HG02884 (cell line): ENCODE measurements at regions not wholly inside any gene's neighbourhood (a gene's known extent, or its start where the extent isn't known, plus 50 kb on each side); places are given as distances from the start of the nearest gene placed in this dataset.

Experiments
- ATAC-seq: cut with Tn5 transposase; IDR thresholded peaks from one replicate; pipeline ENCODE4 v1.9.1; 2021; ENCODE audit warnings: mild to moderate bottlenecking, moderate library complexity; ENCODE audit not compliant: unreplicated experiment

DNA sequence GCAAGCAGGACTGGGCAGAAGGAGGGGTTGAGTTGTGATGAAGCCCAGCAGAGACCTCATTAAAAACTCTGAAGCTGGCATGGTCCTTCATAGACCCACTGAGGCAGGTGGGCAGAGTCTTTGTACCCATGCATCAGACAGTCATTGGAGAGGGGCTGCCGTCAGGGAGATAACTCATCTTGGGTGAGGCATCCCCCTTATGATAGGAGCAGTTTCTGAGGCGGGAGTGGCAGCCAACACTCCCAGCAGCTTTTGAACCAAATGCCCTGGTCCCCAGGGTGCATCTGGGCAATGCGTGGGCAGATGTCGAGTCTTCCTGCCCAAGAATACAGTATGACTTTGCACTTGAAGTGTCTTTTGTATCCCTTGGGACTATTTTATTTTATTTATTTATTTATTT, 68.1 kb downstream of the HTR5A start:
- ATAC-seq: no peak

DNA sequence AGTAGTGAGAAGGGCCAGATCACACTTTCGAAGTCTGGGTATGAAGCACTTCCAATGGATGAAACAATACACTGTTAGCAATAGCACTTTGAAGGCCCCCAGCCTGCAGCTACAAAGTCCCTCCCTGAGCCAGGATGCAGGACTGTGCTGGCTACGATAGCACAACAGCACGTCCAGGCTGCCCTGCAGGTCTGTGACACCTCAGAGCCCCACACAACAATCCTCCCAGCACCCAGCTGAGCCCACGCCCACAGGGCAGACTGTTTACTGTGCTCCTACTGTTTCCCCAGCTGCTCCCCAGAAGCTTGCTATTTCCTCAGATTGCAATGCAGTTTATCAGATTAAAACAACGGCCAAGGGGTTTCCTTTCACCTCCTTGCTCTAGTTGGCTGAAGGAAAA, 71.4 kb downstream of the HTR5A start:
- no peak for ATAC-seq

DNA sequence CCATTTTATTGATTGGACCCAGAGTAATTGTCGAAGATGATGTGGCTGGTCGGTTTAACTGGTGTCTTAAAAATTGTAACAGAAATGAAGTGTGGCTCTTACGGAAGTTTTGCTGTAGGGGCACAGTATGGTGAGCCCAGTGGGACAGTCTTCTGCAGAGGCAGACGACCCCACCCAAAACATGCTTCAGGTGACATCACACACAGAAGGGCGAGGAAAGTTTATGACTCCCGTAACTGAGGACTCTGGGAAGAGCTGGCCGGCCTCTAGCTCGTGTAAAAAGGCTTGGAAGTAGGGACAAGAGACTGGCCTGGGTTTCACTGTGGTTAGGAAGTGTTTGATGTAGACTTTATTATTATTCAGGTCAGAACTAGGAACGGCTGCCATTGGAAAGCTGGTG, 73.3 kb downstream of the HTR5A start:
- no peak for ATAC-seq

DNA sequence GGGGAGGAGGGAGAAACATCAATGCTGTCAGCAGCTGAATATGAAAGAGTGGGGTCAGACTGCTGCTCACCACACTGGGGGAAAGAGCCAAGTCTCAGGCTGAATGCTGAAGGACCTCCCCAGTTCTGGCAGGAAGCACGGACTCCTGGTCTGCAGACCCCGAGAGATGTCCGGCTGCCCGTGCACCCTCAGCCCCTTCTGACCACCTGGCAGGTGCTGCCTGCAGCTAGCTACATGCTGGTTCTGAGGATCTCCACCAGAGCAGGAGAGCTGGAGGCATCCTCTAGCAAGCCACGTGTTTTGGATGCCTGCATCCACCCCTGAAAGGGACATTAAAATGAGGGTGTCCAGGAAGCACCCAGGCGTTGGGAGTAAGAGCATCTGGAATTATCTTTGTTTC, 74.2 kb downstream of the HTR5A start:
- ATAC-seq: no peak

DNA sequence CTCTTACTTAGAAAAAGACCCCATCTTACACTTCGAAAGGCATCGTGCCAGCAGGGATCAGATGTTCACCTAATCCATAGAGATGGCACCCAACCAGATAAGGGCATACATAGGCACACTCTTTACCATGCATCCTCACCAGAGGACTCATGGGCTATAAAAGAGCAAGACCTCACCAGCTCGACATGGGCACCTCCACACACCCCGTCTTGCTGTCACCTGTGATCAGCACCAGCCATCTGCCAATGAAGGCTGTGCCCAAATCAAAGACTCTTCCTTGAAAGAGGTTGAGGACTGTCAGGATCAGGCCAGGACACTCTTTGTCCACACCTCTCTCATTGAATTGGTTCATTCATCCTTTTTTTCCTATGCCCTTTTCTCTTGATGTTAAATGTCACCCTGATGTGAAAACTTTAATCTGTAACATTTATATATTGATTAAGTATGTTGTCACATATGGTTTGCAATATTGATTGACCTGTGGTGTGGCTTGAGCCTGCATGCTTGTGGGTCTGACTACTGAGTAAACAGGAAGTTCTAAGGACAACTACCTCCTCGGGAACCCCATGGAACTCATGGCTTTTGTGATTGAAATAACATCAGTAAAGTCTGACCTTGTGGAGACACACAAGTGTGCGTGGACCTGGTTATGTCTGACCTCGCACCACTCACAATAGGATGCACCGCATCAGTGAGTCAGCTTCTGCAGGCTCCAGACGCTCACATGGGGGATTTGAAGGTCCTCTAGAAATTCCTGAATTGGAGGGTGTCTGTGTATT, 75.5 kb downstream of the HTR5A start:
- ATAC-seq: no peak

DNA sequence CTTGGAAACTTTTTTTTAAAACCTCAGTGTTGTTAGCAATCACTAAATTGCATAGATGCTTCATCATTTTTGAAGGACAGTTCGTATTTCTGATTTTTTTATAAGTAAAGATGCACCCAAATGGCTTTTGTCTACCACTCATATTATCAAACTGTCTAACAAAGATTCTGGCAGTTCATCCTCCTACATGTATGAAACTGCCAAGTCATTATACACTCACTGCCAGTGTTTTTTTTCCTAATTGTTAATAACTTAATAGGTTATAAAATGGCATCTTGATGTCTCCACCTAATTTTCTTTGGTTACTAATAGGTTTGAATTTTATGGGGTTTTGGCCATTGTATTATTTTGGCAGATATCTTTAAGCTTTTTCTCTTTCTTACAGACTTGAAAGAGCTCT, 77.0 kb downstream of the HTR5A start:
- ATAC-seq: no peak

DNA sequence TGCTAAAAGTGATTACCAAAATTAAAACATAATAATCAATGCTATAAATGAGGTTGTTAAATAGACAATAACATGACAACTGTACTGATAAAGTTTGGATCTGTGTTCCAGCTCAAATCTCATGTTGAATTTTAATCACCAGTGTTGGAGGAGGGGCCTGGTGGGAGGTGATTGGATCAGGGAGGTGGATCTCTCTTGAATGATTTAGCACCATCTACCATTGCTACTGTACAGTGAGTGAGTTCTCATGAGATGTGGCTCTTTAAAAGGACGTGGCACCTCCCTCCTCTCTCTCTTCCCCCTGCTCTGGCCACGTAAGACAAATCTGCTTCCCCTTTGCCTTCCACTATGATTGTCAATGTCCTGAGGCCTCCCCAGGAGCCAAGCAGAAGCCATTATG, 77.5 kb downstream of the HTR5A start:
- no peak for ATAC-seq

DNA sequence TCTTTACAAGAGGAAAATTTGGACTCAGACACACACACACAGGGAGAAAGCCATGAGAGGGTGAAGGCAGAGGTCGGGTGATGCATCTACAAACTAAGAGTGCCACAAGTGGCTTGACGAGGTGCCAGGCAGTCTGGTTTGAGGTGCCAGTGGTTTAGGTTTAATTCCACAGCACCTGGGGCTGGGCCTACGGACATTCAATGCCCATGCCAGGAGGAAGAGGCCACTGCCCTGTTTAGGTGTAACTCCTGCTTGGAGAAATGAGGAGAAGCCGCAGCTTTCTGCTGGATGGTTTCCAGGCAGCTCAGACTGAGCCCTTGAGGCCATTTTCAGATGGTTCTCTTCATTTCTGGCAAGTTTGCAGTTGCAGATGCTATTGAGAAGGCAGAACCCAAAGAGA, 83.6 kb downstream of the HTR5A start:
- no peak for ATAC-seq

DNA sequence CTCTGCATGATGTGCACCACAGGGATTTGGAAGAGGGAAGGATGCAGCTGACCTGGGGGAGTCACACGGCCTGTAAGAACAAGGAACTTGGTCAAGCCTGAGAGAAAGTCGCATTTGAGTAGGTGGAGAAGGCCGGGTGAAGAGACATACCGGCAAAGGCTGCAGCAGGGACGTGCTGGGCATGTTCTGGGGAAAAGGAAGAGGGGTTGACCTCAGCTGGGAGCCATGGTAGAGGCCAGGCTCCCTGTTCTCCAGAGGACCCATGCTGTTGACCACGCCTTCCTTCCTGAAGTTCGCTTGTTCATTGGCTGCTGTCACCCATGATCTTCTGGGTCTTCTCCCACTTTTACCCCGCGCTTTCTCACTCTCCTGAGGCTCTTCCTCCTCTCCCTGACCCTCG, 84.5 kb downstream of the HTR5A start:
- ATAC-seq: no peak

DNA sequence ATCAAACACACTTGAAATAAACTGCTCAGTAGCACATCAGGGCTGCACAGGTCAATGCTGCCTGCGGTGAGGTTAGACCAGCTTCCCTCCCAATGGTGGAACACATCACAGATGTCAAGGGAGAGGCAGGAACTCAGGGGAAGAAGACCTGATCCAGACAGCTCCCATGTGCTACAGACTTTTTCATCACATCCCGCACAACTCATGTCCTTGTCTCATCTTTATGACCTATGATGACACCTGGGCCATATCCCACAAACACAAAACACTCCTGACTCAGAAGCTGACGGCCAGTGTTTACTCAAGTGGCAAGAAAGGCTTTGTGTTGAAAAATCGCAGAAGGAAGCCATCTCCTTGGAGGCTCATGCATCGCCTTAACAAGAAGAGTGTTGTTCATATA, 91.6 kb downstream of the HTR5A start:
- ATAC-seq: no peak

DNA sequence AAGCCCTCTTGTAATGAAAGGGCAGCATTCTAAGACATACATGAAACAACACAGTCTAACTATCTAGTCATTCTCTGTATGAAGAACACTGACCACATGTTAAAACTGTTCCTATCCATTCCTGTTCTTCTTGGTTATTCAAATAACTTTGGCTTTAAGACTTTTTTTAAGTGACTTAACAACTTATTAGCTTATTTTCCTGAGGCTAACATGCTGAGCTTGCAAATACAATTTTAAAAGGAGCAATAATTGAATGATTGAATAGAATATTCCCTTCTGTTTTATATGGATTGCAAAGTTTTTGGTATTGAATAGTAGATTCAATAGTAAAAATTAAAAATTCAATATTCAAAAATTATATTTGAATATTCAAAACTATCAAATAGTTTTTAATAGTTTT, 92.3 kb downstream of the HTR5A start:
- no peak for ATAC-seq

DNA sequence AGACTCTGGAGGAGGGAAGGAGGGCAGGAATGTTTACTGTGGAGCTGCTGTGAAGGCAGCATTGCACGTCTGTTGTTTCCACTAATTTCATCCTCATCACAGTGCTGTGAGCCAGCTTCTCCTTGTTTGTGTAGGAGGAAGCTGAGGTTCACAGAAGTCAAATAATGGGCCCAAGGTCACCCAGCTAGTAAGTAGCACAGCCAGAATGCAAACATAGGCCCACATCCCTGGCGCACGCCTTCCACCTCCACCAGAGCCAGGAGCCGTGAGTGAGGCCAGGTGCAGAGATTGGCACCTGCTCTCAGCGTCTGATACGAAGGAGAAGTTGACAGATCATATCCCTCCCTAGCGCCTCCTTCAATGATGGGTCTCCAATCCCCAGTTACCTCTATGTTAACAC, 93.6 kb downstream of the HTR5A start:
- ATAC-seq: no peak

DNA sequence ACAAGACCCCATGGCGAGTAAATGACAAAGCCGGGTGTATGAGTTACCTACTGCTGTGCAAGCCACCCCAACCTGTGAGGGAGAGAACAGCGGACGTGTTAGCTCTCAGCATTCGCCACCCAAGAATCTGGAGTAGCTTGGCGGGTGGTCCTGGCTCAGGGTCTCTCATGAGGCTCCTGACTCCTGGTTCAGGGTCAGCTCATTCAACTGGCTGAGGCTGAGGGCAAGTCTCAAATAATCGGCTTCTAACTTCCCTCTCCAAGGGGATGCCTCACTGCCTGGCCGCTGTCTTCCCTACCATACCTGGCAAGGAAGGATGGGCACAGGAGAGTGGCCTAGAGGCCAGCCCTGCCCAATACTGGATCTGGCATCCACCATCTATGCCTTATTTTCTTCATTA, 94.2 kb downstream of the HTR5A start:
- ATAC-seq: no peak

DNA sequence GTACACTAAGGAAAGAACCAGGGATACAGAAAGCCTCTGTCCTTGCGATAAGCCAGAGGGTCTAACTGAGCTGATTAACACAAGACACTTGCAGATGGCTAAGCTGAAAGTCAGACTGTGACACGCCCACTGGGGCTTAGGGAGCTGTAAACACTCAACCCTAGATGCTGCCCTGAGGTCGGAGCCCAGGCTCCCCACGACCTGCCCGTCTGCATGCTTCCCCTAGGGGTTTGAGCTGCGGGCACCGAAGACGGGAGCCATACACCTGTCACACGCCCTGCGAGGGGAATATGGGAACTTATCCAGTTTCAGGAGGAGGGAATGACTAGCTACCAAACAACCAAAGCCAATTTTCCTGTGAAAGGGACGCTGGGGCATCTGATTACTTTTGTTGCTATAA, 96.0 kb downstream of the HTR5A start:
- ATAC-seq: no peak

DNA sequence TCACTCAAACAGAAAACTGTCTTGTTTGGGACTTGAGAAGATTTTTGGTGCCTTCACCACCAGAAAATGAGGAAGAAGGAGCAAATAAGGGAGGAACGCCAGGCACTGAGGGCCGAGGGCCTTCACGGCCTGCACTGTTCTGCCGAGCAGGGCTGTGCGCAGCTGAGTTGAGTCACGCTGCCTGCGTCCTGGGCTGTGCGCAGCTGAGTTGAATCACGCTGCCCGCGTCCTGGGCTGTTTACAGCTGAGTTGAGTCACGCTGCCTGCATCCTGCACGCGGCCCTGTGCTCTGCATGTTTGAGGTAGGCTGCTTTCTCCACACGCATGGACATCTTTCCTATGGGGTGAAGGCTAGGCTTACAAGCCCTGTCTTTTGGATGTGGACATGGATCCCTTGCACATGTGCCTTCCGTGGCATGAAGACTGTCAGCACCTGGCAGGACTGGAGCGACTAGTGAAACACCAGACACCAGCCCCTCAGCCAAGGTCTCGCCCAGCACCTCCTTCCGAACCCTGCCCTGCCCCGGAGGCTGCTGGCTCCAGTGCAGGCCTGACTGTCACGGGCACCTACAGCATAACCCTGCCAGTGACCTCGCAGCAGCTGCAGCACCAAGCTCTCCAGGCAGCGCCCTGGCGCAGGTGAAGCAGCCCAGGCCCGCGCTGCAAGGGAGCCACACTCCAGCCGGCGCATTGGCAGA, 96.7 kb downstream of the HTR5A start:
- ATAC-seq: peak; percentile 54

DNA sequence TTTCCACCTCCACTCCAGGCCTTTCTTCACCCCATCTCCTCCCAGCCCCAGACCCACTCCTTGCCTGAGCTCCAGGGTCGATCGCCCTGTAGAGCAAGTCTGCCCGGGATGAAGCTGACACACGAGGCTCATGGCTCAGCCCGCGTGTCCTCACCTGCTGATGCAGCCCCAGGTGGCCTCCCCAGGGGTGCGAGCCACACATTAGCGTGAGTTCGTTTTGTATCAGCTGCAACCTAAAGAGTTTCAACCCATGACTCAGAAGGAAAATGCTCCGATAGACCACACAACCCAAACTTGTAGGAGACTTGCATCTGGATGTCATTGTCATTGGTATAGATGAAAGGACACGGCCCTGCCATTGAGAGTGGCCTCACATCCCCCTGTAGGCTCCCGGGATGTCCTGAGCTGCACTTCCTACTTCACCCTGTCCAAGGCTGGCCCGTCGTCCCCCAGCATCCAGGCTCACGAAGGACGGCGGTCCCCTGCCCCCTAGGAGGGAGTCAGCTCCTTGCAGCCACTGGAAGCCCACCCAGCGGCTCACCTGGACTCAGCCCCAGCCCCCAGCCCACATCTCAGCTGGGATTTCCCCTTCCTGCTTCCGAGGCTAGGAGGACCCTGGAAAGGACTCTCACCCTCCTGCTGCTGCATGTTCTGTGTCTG, 97.7 kb downstream of the HTR5A start:
- no peak for ATAC-seq

DNA sequence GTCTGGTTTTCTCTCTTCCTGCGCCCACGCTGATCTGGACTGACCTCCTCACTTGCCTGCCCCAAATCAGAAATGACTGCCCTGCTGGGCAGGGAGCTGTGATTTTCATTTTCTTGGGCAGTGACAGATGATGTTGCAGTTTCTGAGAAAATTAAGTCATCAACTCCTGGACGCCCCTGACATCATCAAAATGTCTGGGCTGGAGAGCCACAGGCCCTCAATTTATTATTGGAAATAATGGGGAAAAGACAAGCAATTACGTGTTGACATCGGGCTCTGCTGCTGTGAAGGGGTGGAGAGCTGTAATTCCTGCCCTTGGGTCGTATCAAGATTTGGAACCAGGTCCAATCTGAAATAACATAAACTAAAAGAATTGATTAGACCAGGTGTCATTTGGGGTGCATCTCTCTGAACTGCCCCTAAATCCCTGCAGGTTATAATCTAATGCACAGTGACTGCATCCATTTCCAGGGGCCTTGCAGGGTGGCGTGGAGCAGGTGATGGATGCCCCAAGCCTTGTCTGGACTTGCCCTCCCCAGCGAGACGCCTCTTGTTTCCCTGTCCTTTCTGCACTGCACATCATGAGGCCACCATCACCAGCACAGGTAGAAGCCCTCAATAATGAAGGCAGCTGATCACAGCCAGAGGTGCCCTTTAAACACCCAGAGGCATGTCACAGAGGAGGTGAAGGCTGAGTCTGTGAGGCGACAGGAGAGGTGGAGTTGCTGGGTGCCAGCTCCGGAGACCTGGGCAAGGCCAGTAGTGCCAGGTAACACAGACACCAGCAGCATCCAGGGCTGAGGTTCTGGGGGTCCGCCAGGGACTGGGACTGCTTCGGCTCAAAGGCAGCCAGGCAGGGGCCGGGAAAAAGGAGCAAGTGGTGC, 98.7 kb downstream of the HTR5A start:
- no peak for ATAC-seq

DNA sequence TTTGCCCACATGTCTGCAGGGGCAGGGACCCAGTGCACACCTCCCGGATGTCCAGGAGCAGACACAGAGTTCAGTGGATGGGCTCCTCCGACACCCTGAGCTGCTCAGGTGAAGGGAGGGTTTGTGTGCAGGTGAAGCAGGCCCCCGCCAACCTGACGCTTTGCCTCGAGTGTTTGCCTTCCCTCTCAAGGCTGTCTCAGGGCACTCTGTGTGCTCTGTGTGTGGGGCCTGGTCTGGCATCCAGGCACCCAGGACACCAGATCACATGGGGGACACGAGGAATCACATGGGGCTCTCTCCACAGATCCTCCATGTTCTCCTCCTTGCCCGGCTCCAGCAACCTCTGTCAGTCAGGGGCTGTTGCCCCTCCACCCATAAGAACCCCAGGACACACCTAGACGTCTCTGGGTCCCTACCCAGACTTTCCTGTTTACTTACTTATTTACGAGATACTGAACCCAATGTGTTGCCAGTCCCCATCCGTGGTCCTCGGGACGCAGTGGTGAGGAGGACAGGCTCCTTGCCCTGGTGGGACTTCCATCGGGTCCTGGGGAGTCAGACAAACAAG, 99.5 kb downstream of the HTR5A start:
- ATAC-seq: no peak

DNA sequence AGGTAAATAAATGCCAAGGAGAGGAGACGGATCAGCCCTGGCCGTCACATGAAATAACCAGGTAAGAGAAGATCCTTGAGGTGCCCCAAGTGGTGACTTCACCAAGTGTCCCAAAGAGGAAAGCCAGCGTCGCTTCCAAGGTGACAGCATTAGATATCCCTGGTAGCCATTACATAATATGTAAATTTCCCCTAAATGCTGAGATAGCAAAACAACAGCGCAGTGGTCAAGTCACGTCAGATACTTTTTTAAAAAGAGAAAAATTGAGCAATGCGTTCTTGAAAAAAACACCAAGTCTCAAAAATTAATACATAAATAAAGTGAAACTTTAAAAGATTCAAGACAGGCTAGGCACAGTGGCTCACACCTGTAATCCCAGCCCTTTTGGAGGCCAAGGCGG, 100.2 kb downstream of the HTR5A start:
- ATAC-seq: no peak

DNA sequence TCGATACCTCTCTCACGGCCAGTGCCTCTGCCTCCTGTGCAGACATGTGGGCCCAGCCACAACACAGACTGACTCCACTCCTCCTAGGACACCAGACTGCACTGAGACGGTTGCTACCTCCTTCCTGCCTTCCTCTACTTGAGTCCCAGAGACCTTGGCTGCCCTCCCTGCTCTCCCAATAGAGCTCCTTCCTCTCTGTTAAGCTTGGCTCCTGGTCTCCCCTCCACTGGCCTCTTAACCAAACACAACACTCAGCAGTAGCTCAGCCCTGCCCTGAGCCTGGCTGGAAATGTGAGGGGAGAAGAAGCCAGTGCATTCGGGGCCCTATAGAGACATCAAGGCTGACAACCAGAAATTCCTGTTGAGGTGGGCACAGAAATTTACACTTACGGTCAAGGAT, 102.0 kb downstream of the HTR5A start:
- no peak for ATAC-seq

DNA sequence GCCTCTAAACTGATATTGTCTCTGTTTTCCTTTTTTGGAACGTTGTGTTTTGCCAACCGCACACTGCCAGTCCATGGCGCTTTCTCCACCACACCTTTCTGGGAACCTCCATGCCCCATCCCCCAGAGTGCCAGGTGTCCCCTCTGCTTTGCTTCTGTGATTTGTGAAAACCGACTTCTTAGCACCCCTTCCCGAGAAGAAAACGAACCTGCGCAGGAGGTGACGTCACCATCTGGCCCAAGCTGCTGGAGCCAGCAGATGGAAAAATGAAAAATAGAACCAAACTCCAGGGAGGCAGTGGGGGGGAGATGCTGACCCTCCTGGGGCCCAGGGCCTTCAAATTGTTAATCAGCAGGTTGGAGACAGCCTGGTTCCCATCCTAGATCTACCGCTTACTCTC, 103.8 kb downstream of the HTR5A start:
- ATAC-seq: no peak
